Choroid plexus epithelial cell (primary cell): ENCODE measurements at regions not wholly inside any gene's neighbourhood (a gene's known extent, or its start where the extent isn't known, plus 50 kb on each side); places are given as distances from the start of the nearest gene placed in this dataset.

Experiments
- DNase-seq: peaks from one replicate; pipeline ENCODE4 v3.0.0-alpha.2; 2010; ENCODE audit warnings: low read depth
- H3K4me3 ChIP-seq: 2 replicates; pipeline ENCODE4 v1.5.1; 2011; ENCODE audit warnings: low read depth, mild to moderate bottlenecking, control low read depth, low read length, moderate library complexity
- TF ChIP-seq, protein P1 (sequence below): conservative IDR thresholded peaks from 2 replicates; pipeline ENCODE4 v1.5.1; 2011; ENCODE audit warnings: low read depth, mild to moderate bottlenecking, control low read depth, inconsistent platforms, low read length, moderate library complexity

DNA sequence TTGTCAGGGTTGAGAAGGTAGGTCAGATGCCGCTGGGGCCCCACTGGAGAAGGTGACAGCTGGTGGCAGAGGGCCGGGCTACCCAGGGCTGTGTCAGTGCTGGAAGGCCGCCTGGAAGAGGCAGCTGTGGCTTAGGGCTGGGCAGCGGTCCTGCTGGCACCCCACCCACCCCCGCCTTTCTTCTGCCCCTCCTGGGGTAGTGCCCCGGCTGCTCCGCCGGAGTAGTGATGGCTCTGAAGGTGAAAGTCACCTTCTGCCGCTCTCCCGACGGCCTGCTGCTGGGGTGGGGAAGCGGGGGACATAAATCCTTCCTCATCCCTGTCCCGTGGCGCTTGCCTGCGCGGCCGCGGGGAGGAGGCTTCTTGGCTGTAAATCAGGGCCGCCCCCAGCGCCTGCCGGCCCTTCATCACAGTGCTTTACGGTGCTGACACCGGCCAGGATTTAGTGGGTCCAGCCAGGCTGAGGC lies 332.2 kb downstream of the DYSF start:
- TF ChIP-seq, protein P1, sequence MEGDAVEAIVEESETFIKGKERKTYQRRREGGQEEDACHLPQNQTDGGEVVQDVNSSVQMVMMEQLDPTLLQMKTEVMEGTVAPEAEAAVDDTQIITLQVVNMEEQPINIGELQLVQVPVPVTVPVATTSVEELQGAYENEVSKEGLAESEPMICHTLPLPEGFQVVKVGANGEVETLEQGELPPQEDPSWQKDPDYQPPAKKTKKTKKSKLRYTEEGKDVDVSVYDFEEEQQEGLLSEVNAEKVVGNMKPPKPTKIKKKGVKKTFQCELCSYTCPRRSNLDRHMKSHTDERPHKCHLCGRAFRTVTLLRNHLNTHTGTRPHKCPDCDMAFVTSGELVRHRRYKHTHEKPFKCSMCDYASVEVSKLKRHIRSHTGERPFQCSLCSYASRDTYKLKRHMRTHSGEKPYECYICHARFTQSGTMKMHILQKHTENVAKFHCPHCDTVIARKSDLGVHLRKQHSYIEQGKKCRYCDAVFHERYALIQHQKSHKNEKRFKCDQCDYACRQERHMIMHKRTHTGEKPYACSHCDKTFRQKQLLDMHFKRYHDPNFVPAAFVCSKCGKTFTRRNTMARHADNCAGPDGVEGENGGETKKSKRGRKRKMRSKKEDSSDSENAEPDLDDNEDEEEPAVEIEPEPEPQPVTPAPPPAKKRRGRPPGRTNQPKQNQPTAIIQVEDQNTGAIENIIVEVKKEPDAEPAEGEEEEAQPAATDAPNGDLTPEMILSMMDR: no peak
- DNase-seq: no peak
- no peak overlapping the region for H3K4me3 ChIP-seq

DNA sequence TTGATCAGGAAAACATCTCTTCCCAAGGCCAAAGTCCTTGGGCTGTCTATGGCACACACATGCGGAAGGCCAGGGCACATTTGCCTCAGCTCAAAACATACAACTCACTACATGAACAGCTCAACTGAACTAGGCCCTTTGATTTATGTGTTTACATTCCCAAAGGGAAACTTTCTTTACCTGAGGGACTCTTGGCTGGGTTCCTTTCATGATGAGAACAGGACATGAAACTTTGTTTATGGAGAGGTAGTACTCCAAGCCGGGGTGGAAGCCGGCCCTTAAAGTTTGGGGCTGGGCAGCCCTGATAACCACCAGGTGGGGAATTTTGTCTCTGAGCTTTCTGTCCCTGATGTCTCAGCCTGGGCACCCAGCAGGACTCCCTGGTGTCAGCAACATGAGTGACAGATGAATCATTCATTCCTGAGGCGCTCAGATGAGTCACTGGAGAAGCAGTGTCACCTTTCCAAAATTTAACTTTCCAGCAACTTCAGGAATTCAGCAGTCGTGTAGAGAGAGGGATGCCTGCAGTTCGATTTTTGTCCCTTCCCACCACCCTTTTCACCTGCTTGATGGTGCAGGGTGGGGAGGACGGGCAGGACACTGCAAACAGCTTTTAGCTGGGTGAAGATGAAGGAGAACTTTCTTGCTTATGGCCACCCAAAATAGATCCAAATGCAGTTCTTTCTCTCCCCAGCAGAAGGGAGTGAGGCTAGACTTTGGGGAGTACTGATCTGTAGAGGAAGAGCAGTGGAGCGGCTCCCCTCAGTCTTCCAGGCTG lies 331.6 kb downstream of the DYSF start:
- TF ChIP-seq, protein P1: no peak
- no peak overlapping the region for H3K4me3 ChIP-seq
- DNase-seq: peak; percentile 28

DNA sequence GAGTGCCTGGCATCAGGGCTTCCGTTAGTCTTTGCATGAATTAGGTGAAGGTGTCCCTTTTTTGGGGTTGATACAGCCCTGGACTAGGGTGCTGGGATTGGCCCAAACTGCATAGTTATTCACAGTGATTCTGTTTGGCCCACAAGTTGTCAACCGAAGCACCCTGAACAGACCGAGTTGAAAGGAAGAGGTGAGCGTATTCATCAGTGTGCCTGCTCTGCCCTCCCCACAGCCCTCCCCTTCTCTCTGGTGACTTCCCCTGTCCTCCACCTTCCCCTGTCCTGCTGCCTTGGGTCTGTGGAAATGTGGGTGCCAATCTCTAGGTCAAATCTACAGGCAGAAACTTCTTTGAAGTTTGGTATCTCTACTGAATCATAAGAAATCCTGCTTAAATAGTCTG lies 330.5 kb downstream of the DYSF start:
- TF ChIP-seq, protein P1: no peak
- no peak overlapping the region for H3K4me3 ChIP-seq
- no peak for DNase-seq

DNA sequence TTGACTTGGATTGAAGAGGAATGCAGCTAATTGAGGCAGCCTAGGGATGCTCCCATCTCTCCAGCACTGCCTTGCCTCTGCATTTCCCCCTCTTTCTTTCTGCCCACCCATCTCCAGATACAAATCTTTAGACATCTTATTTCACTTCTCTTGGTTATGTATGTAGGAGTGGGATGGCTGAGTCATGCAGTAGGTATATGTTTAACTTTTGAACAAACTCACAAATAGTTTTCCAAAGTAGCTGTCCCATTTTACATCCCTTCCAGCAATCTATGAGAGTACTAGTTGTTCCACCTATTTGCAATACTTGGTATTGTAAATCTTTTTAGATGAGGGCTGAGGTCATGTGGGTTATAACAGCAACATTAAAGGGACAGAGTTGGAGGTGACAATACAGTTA lies 329.9 kb downstream of the DYSF start:
- no peak overlapping the region for H3K4me3 ChIP-seq
- peak; percentile 23 for DNase-seq
- TF ChIP-seq, protein P1: no peak

DNA sequence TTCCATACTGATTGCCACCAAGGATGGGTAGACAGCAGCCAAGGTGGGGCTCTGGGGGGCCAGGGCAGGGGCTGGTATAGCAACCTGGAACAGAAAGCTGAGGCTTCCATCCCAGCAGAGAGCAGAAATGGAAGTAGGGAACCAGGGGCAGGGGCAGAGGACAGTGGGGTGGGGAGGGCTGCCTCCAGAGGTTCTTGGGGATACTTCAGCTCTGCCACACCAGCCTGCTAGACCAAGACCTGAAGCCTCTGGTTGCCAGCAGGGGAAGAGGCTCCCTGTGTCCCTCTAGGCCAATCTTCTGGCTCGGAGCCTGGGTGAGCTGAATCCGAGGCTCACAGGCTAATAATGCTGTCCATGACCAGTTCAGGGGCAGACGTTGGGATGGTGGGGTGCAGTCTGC lies 329.0 kb downstream of the DYSF start:
- TF ChIP-seq, protein P1: no peak
- no peak for DNase-seq
- H3K4me3 ChIP-seq: no peak overlapping the region

DNA sequence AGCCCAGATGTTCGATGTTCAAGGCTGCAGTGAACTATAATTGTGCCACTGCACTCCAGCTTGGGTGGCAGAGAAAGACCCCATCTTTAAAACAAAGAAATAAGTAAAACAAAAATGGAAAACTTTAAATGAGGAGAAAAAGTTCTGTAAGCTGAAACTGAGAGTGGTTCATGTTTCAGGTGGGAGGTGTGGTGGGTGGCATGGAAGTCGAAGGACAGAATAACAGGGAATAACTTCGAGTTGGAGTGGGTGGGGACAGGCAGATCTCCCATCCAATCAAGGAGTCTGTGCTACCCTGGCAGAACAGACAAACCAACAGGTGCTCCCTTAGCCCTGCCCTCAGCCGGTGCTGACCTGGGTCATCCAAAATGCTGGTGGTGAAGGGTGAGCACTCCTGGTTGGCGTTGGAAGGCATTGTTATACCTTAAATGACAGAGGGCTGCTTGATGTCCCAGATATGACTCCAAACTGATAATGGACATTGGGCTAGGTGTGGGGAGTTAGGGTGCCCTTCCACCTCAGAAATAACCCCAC lies 328.4 kb downstream of the DYSF start:
- DNase-seq: no peak
- TF ChIP-seq, protein P1: no peak
- H3K4me3 ChIP-seq: no peak overlapping the region

DNA sequence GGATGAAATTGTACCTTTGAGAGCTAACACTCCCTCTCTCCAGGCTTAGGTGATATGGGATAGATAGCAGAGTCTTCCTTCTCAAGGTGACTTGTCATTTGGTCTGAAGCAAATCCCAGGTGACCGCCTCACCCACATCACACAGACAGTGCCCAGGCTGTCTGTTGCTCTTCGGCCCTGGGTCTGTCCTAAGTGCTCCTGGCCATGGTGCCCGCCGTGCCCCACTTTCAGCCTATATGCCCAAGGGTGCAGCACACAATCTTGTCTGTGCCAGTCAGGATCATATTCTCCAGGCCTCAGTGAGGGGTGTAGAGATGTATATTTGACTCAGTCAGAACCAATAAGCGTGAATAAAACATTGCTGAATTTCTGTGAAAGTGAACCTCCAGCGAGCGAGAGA lies 326.8 kb downstream of the DYSF start:
- no peak overlapping the region for H3K4me3 ChIP-seq
- no peak for DNase-seq
- TF ChIP-seq, protein P1: no peak
